ENCODE measurements at regions not wholly inside any gene's neighbourhood (a gene's known extent, or its start where the extent isn't known, plus 50 kb on each side); places are given as distances from the start of the nearest gene placed in this dataset.

- no peak for DNase-seq
- ATAC-seq (ENCODE audit: low read depth): no peak
- 61% methylated on average over 3 of the region's 10 CpGs; no CpG with 5 or more reads in 1 of the 2 experiments for WGBS, 2 experiments (ENCODE audit: extremely low coverage in 2 of 2, insufficient read length in 1 of 2)
- no peak overlapping the region for H3K9ac ChIP-seq (ENCODE audit: low read depth, low read length)
- no peak overlapping the region for H3K56ac ChIP-seq (ENCODE audit: extremely low read depth, insufficient read depth, low read length)
- no peaks in the 10 kb centered on the region for H3K36me3 ChIP-seq (ENCODE audit: control insufficient read depth, insufficient read depth, low read length)
- no peak overlapping the region for H2AFZ ChIP-seq (replicated peaks; ENCODE audit: low read length, poor library complexity)
- H3K23ac ChIP-seq (ENCODE audit: low read depth, low read length): no peak overlapping the region
- in situ Hi-C loops (cut with MboI; ENCODE audit: low sequenced_read_pairs) (no loop called here), dilution Hi-C loops (cut with HindIII; ENCODE audit: low sequenced_read_pairs, unreplicated experiment) (no loop called here), intact Hi-C loops (cut with micrococcal nuclease) (no loop called here)
- no peak overlapping the region for H2BK20ac ChIP-seq (ENCODE audit: low read depth, low read length)
- TF ChIP-seq MAFK (IDR thresholded peaks at IDR 0.05; ENCODE audit: low read depth, low read length) (no peak), CTCF (conservative IDR thresholded peaks at IDR 0.05; ENCODE audit: low read depth, low read length) (no peak), MXI1 (IDR thresholded peaks at IDR 0.05; ENCODE audit: borderline replicate concordance, low read depth, low read length) (no peak), CHD1 (IDR thresholded peaks at IDR 0.05; ENCODE audit: low read depth, low read length) (no peak), SMC3 (IDR thresholded peaks at IDR 0.05; ENCODE audit: low read depth, low read length) (no peak), FOS (IDR thresholded peaks at IDR 0.05; ENCODE audit: low read depth, low read length) (no peak), CEBPB (IDR thresholded peaks at IDR 0.05; ENCODE audit: low read depth, low read length) (no peak), NFE2L2 (IDR thresholded peaks at IDR 0.05; ENCODE audit: low read depth, low read length) (no peak), POLR2A (IDR thresholded peaks at IDR 0.05; ENCODE audit: low read depth, low read length) (no peak)
- TF ChIP-seq, protein P1, sequence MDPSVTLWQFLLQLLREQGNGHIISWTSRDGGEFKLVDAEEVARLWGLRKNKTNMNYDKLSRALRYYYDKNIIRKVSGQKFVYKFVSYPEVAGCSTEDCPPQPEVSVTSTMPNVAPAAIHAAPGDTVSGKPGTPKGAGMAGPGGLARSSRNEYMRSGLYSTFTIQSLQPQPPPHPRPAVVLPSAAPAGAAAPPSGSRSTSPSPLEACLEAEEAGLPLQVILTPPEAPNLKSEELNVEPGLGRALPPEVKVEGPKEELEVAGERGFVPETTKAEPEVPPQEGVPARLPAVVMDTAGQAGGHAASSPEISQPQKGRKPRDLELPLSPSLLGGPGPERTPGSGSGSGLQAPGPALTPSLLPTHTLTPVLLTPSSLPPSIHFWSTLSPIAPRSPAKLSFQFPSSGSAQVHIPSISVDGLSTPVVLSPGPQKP (IDR thresholded peaks at IDR 0.05; ENCODE audit: borderline replicate concordance, low read depth, low read length): no peak
- no peak overlapping the region for H3K27ac ChIP-seq (ENCODE audit: insufficient read depth, low read length)
- H3K27me3 ChIP-seq (ENCODE audit: control insufficient read depth, insufficient read depth, low read length): peaks cover 23% of the 10 kb centered on the region
- ChIA-PET POLR2A (ENCODE audit: unreplicated experiment) (no interaction called here), CTCF (no interaction called here)
- no peak overlapping the region for H3K14ac ChIP-seq (replicated peaks; ENCODE audit: low read depth, low read length)
- no peak overlapping the region for H3K4me3 ChIP-seq (ENCODE audit: insufficient read depth, low read depth, low read length)
- H4K5ac ChIP-seq (ENCODE audit: low read depth, low read length): no peak overlapping the region
- no peaks in the 10 kb centered on the region for H3K9me3 ChIP-seq (ENCODE audit: control insufficient read depth, insufficient read depth, low read length)
- H4K91ac ChIP-seq (ENCODE audit: insufficient read depth, low read depth, low read length): no peak overlapping the region
- H3K18ac ChIP-seq (ENCODE audit: low read depth, low read length): no peak overlapping the region
- no peaks in the 10 kb centered on the region for H3K79me1 ChIP-seq (ENCODE audit: low read depth in 1 of 2, low read length in 2 of 2)
- no TSS peak for BruUV-seq (replicated peaks)
- no peak overlapping the region for H3K4ac ChIP-seq (ENCODE audit: low read depth, low read length)
- no peak overlapping the region for H2AK5ac ChIP-seq (ENCODE audit: low read depth, low read length)
- no peaks in the 10 kb centered on the region for H3K4me1 ChIP-seq (ENCODE audit: control insufficient read depth, insufficient read depth, low read length)
- H3K9me1 ChIP-seq (ENCODE audit: insufficient read depth, low read length): no peaks in the 10 kb centered on the region
- H4K8ac ChIP-seq (ENCODE audit: low read depth in 2 of 2, low read length in 2 of 2): no peak overlapping the region
- H2BK120ac ChIP-seq (ENCODE audit: low read depth, low read length): no peak overlapping the region
- no peak overlapping the region for H2BK5ac ChIP-seq (ENCODE audit: low read depth, low read length, poor library complexity, severe bottlenecking)
- no peak overlapping the region for H2AK9ac ChIP-seq (replicated peaks; ENCODE audit: low read depth, low read length, poor library complexity)
- no peaks in the 10 kb centered on the region for H4K20me1 ChIP-seq (ENCODE audit: insufficient read depth, low read length)
- no peak overlapping the region for H2BK15ac ChIP-seq (ENCODE audit: low read depth, low read length)
- no peak overlapping the region for H3K4me2 ChIP-seq (ENCODE audit: low read depth, low read length)
Measured at GRCh38 chr9:126752881-126753670, 51.8 kb upstream of the ZBTB43 start.

Data from IMR-90 (cell line).